Pancreas (tissue), 10 donors: ENCODE measurements at regions not wholly inside any gene's neighbourhood (a gene's known extent, or its start where the extent isn't known, plus 50 kb on each side); places are given as distances from the start of the nearest gene placed in this dataset.

ENCODE experiments used
- ATAC-seq, 4 donors: fragments of 200-7000 bp; cut with Tn5 transposase; one replicate each; pipeline versions ENCODE4 v1.8.0 to v1.9.1; 2020; ENCODE audit warnings: mild to moderate bottlenecking in 4 of 4, moderate library complexity in 4 of 4
- DNase-seq, 6 donors: peaks; one replicate each; pipeline ENCODE4 v3.0.0-alpha.2; 2020
- FAIRE-seq: peaks from 2 replicates; lab custom pipeline; 2012; peaks lifted over from hg19 to GRCh38; lab: Jason Lieb, UNC
- H3K27ac ChIP-seq, 4 donors: fragments of 200-600 bp; sonication (generic); 1 replicate in 3 of 4; 2 replicates in 1 of 4; pipeline versions ENCODE4 v1.5.0 to v1.8.0; 2020
- H3K27me3 ChIP-seq, 4 donors: fragments of 200-600 bp; one replicate each; pipeline ENCODE4 v1.8.0; 2021
- H3K36me3 ChIP-seq, 3 donors: fragments of 200-600 bp; sonication (generic) in 1 of 3; one replicate each; pipeline versions ENCODE4 v1.5.0 to v1.8.0; 2020 to 2021
- H3K4me1 ChIP-seq, 3 donors: fragments of 200-600 bp; one replicate each; pipeline ENCODE4 v1.8.0; 2021
- H3K4me3 ChIP-seq, 4 donors: fragments of 200-600 bp; sonication (generic) in 2 of 4; one replicate each; pipeline versions ENCODE4 v1.5.0 to v1.8.0; 2020 to 2021
- H3K9me3 ChIP-seq, 4 donors: fragments of 200-600 bp; one replicate each; pipeline ENCODE4 v1.8.0; 2021
- WGBS, 2 donors: extraction: QIAGEN DNeasy Blood & Tissue Kit; methylation state at CpG; one replicate each; pipeline ENCODE4 v1.1.7; 2013; 5-methylcytosine and 5-hydroxymethylcytosine counted together
- intact Hi-C, 3 donors: fragments of 100-400 bp; cut with DNase I; formaldehyde crosslinking; loops; one replicate each; pipeline versions ENCODE4 v1.11.1 to v1.14.2; 2022
- TF ChIP-seq, protein P1 (sequence below), 4 donors: fragments of 200-600 bp; sonication (generic) in 3 of 4; IDR thresholded peaks; one replicate each; pipeline versions ENCODE4 v1.5.0 to v1.8.0; 2021; ENCODE audit warnings: antibody characterized with exemption in 4 of 4
- donor health status: healthy with polysubstance abuse.
- donor health status: DM: no; HTN: no; CAD: no; lungs with moderate emphysema.
- donor health status: DM: no; HTN: no; CAD: no.
- donor health status: control.
- donor health status: control.
- donor health status: Bipolar disorder and iron deficiency.
- donor health status: DM: yes; HTN: yes; CAD: no.
- donor health status: DM: no; HTN: no; CAD: no.
- donor health status: DM: no; HTN: no; CAD: no.
- donor health status: DM: yes; HTN: yes; CAD: no.

DNA sequence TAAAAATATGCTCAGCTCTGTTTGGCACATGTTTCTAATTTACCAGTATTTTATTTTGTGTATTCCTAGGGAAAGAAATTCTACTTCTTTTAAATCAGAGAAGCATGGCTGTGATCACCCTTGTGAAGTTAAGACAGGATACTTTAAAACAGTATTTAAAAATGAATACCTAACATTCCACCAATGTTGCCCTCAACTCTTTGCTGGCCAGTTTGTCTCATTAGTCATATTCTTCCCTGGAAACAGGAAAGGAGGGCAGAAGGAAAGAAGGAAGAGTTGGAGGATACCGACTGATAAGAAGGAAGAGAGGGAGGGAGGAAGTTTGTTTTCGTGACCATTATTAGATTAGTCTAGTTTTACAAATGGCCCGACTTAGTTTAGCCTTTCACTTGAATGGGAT, 137.4 kb downstream of the PLK2 start:
- ATAC-seq, result no peak
- intact Hi-C loops, result no loop called here
- H3K36me3 ChIP-seq, result no peaks in the 10 kb centered on the region

DNA sequence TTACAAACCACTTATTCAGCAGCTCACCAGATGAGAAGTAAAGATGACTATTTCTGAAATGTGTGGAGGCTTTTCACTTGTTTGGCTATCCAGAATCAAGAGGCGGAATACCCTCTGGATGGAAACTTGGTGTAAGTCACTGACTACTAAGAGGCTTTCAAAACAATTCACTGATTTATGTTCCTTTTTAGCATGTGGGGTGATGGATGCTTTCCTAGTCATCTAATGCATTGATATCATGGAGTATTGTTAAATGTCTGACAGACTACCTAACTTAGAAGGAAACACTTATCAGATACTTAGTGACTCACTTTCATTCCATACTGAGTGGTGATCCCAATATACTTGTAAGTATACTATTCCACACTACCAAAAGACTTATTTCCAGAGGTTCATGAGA, 141.4 kb downstream of the PLK2 start:
- no peak for FAIRE-seq
- no peaks in the 10 kb centered on the region for H3K9me3 ChIP-seq
- TF ChIP-seq, protein P1, sequence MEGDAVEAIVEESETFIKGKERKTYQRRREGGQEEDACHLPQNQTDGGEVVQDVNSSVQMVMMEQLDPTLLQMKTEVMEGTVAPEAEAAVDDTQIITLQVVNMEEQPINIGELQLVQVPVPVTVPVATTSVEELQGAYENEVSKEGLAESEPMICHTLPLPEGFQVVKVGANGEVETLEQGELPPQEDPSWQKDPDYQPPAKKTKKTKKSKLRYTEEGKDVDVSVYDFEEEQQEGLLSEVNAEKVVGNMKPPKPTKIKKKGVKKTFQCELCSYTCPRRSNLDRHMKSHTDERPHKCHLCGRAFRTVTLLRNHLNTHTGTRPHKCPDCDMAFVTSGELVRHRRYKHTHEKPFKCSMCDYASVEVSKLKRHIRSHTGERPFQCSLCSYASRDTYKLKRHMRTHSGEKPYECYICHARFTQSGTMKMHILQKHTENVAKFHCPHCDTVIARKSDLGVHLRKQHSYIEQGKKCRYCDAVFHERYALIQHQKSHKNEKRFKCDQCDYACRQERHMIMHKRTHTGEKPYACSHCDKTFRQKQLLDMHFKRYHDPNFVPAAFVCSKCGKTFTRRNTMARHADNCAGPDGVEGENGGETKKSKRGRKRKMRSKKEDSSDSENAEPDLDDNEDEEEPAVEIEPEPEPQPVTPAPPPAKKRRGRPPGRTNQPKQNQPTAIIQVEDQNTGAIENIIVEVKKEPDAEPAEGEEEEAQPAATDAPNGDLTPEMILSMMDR (IDR thresholded peaks at IDR 0.05), result no peak
- intact Hi-C loops, result no loop called here
- no peaks in the 10 kb centered on the region for H3K4me1 ChIP-seq
- H3K27ac ChIP-seq, result no peak overlapping the region
- no peak overlapping the region for H3K4me3 ChIP-seq
- 86 to 95% methylated on average over 1 of the region's 1 CpG for WGBS, 2 donors
- H3K36me3 ChIP-seq, result no peaks in the 10 kb centered on the region
- no peak for ATAC-seq
- DNase-seq, result no peak
- no peaks in the 10 kb centered on the region for H3K27me3 ChIP-seq

More for the DNA sequence above, 137.4 kb downstream of the PLK2 start:
- FAIRE-seq (no peak), DNase-seq (no peak)
- WGBS, 2 donors, result 47% methylated on average over 3 of the region's 3 CpGs
- Histone ChIP-seq H3K27me3 (no peaks in the 10 kb centered on the region), H3K4me1 (no peaks in the 10 kb centered on the region), H3K27ac (no peak overlapping the region), H3K9me3 (no peaks in the 10 kb centered on the region), H3K4me3 (no peak overlapping the region)
- TF ChIP-seq, protein P1 (IDR thresholded peaks at IDR 0.05), result no peak

DNA sequence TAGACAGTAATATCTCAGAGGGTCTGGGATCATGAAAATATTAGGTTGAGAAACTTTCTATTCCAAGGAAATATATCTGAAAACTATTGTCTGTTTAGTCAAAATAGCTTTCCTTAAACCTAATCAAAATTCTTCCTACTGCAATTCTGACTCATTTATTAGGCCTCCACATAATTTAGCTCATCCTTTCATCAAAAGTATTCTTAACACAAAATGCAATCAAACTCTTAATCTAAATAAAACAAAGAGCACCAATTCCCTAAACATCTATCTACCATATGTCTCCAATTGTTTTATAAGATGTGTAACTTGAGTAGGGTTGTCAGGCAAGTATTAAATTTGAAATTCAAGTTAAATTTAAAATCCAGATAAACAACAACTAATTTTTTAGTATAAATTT, 142.1 kb downstream of the PLK2 start:
- no peak for ATAC-seq
- TF ChIP-seq, protein P1 (IDR thresholded peaks at IDR 0.05), result no peak
- Histone ChIP-seq H3K27ac (no peak overlapping the region), H3K9me3 (no peaks in the 10 kb centered on the region), H3K36me3 (no peaks in the 10 kb centered on the region), H3K27me3 (no peaks in the 10 kb centered on the region), H3K4me3 (no peak overlapping the region), H3K4me1 (no peaks in the 10 kb centered on the region)
- no peak for DNase-seq
- no peak for FAIRE-seq
- intact Hi-C loops, result no loop called here

DNA sequence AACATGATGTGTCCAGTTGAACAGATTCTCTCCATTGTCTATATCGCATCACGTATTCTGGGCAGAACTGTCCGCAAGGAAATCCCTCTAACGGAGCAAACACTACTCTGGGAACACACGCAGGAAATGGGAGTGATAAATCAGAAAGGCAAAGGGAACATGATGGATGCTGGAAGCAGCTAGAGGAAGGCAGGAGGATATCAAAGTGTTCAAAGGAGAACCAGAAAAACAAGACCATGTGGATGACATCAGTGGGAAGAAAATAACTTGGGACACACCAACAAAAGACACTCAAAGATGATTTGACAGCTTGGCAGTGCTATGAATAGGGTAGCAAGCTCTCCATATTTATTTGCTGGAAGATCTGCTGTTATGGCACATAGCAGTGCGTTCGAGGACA, 142.9 kb downstream of the PLK2 start:
- Histone ChIP-seq H3K4me1 (no peaks in the 10 kb centered on the region), H3K27me3 (no peaks in the 10 kb centered on the region), H3K4me3 (no peak overlapping the region), H3K9me3 (no peaks in the 10 kb centered on the region), H3K27ac (no peak overlapping the region), H3K36me3 (no peaks in the 10 kb centered on the region)
- DNase-seq (no peak), FAIRE-seq (no peak), ATAC-seq (no peak)
- intact Hi-C loops, result no loop called here
- TF ChIP-seq, protein P1 (IDR thresholded peaks at IDR 0.05), result no peak
- 89 to 94% methylated on average over 7 of the region's 7 CpGs for WGBS, 2 donors

DNA sequence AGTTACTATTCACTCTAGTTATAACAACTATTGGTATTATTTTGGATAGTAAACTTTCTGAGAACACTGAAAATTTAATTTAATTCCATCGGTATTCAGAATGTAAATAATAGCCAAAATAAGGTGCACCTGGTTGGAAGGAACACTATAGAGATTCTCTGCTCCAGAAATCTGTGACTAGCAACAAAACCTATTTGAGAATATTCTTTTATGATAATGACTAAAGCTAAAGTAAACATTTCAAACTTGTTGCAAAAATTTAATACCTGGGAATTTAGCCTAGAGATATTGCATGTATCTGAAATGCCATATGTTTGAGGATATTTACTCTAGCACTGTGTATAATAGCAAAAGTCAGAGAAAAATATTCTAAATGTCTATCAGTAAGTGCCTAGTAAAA, 144.1 kb downstream of the PLK2 start:
- ATAC-seq (no peak), FAIRE-seq (no peak), DNase-seq (no peak)
- Histone ChIP-seq H3K27me3 (peaks cover 0 to 3% (median 0%) of the 10 kb centered on the region in 4 donors), H3K4me3 (no peak overlapping the region), H3K27ac (no peak overlapping the region), H3K36me3 (no peaks in the 10 kb centered on the region), H3K4me1 (no peaks in the 10 kb centered on the region), H3K9me3 (no peaks in the 10 kb centered on the region)
- intact Hi-C loops, result no loop called here
- 95 to 96% methylated on average over 1 of the region's 1 CpG for WGBS, 2 donors
- TF ChIP-seq, protein P1 (IDR thresholded peaks at IDR 0.05), result no peak
